ENCODE measurements at regions not wholly inside any gene's neighbourhood (a gene's known extent, or its start where the extent isn't known, plus 50 kb on each side); places are given as distances from the start of the nearest gene placed in this dataset.

GRCh38 chr3:124345845-124346244 is 353.9 kb upstream of the ROPN1 start:
- DNase-seq (ENCODE audit: low read depth, low spot score) (no peak), ATAC-seq (no peak)
- Histone ChIP-seq H3K4me3 (ENCODE audit: low read depth in 2 of 2, low read length in 2 of 2) (no peak overlapping the region), H3K4me1 (ENCODE audit: control insufficient read depth, insufficient read depth, low read length) (no peaks in the 10 kb centered on the region), H3K27me3 (ENCODE audit: control insufficient read depth, insufficient read depth, low read length) (peaks cover 18% of the 10 kb centered on the region), H3K36me3 (ENCODE audit: control insufficient read depth, insufficient read depth, low read length) (no peaks in the 10 kb centered on the region), H3K27ac (ENCODE audit: low read length) (no peak overlapping the region), H3K9me3 (ENCODE audit: control insufficient read depth, insufficient read depth, low read depth, low read length) (no peaks in the 10 kb centered on the region)
- POLR2A ChIA-PET = no interaction called here
- CTCF ChIA-PET = no interaction called here
- in situ Hi-C loops (cut with HindIII; ENCODE audit: low pct_unique_long_range_greater_than_20kb, low sequenced_read_pairs) = no loop called here
- intact Hi-C loops (cut with micrococcal nuclease; ENCODE audit: unreplicated experiment) = no loop called here
- TF ChIP-seq SIN3A (IDR thresholded peaks at IDR 0.05; ENCODE audit: borderline replicate concordance, insufficient read depth, low read depth, low read length) = no peak
- TF ChIP-seq CTCF (IDR thresholded peaks at IDR 0.05) = no peak
- TF ChIP-seq POLR2AphosphoS5 (IDR thresholded peaks at IDR 0.05; ENCODE audit: low read depth, low read length) = no peak
- no peak for TF ChIP-seq TCF7L2 (IDR thresholded peaks at IDR 0.05; ENCODE audit: low read depth, low read length)
- no peak for TF ChIP-seq REST (IDR thresholded peaks at IDR 0.05; ENCODE audit: insufficient read depth in 1 of 2, low read depth in 2 of 2, low read length in 1 of 2)
- no TSS peak for BruUV-seq (replicated peaks)

GRCh38 chr3:124346487-124346886 is 354.6 kb upstream of the ROPN1 start:
- DNase-seq (ENCODE audit: low read depth, low spot score) (no peak), ATAC-seq (no peak)
- Histone ChIP-seq H3K9me3 (ENCODE audit: control insufficient read depth, insufficient read depth, low read depth, low read length) (no peaks in the 10 kb centered on the region), H3K4me3 (ENCODE audit: low read depth in 2 of 2, low read length in 2 of 2) (no peak overlapping the region), H3K4me1 (ENCODE audit: control insufficient read depth, insufficient read depth, low read length) (no peaks in the 10 kb centered on the region), H3K27ac (ENCODE audit: low read length) (no peak overlapping the region), H3K36me3 (ENCODE audit: control insufficient read depth, insufficient read depth, low read length) (no peaks in the 10 kb centered on the region), H3K27me3 (ENCODE audit: control insufficient read depth, insufficient read depth, low read length) (peaks cover 15% of the 10 kb centered on the region)
- ChIA-PET POLR2A (no interaction called here), CTCF (interaction anchor here (0.6 kb wide), 1 partner anchor 303 kb away, joined by 3 read pairs; no protein-coding TSS in a partner anchor)
- in situ Hi-C loops (cut with HindIII; ENCODE audit: low pct_unique_long_range_greater_than_20kb, low sequenced_read_pairs) = no loop called here
- intact Hi-C loops (cut with micrococcal nuclease; ENCODE audit: unreplicated experiment) = no loop called here
- no TSS peak for BruUV-seq (replicated peaks)
- no peak for TF ChIP-seq TCF7L2 (IDR thresholded peaks at IDR 0.05; ENCODE audit: low read depth, low read length)
- TF ChIP-seq REST (IDR thresholded peaks at IDR 0.05; ENCODE audit: insufficient read depth in 1 of 2, low read depth in 2 of 2, low read length in 1 of 2) = no peak
